Adrenal gland (tissue), 5 donors: ENCODE measurements at regions not wholly inside any gene's neighbourhood (a gene's known extent, or its start where the extent isn't known, plus 50 kb on each side); places are given as distances from the start of the nearest gene placed in this dataset.

Experiments used
- CTCF ChIP-seq, 6 experiments: fragments of 450-650 bp in 4 of 6; fragments of 200-600 bp in 2 of 6; sonication (generic) in 1 of 6; IDR thresholded peaks; 1 replicate in 5 of 6; 2 replicates in 1 of 6; pipeline versions ENCODE4 v1.5.1 to v1.8.0; 2016 to 2021; ENCODE audit warnings: antibody characterized with exemption in 6 of 6, mild to moderate bottlenecking in 2 of 6, moderate library complexity in 1 of 6
- POLR2A ChIP-seq, 2 donors: fragments of 450-650 bp; IDR thresholded peaks; one replicate each; pipeline ENCODE4 v1.6.1; 2017; ENCODE audit warnings: antibody characterized with exemption in 2 of 2, mild to moderate bottlenecking in 2 of 2, moderate library complexity in 1 of 2
- donor health status: DM: no; HTN: no; CAD: no.

DNA sequence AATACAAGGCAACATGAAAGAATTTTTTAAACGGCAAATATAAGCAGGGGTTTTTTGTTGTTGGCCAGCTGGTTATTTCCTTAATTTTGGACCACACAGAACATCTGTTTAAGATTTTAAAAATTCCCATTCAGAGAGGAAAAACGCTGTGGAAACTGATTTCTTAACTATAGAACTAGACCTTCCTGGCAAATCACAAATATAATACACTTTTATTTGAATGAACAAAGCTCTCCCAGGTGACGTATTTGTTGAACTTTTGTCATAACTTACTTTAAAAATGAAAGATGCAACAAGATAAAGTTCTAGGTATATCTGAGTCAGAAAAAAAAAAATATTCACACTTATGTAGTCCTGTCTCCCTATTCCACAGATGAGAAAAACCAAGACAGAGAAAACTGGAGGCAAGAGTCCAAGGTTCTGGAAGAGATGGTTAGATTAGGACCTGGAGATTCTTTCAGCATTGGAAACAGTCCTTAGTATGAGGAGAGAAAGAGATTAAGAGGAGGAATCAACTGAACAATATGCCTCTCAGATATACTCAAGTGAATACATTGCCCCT, 269.1 kb downstream of the NEBL start:
- TF ChIP-seq CTCF (IDR thresholded peaks at IDR 0.05) (no peak), POLR2A (IDR thresholded peaks at IDR 0.05) (no peak)
